Body of pancreas (tissue), 4 donors: ENCODE measurements at regions not wholly inside any gene's neighbourhood (a gene's known extent, or its start where the extent isn't known, plus 50 kb on each side); places are given as distances from the start of the nearest gene placed in this dataset.

Experiments
- ATAC-seq: fragments of 150-250 bp; one replicate; pipeline ENCODE4 v1.9.1; 2016
- DNase-seq, 4 donors: peaks; one replicate each; pipeline ENCODE4 v3.0.0-alpha.2; 2019
- H3K27ac ChIP-seq, 4 donors: fragments of 200-600 bp; sonication (generic); 1 replicate in 3 of 4; 2 replicates in 1 of 4; pipeline versions ENCODE4 v1.5.1 to v1.6.1; 2016 to 2019; ENCODE audit warnings: mild to moderate bottlenecking in 1 of 4, mixed read lengths in 1 of 4, moderate library complexity in 1 of 4
- H3K27me3 ChIP-seq, 2 donors: fragments of 200-600 bp; sonication (generic); one replicate each; pipeline ENCODE4 v1.6.0; 2016; ENCODE audit warnings: mild to moderate bottlenecking in 1 of 2
- H3K36me3 ChIP-seq, 2 donors: fragments of 200-600 bp; sonication (generic); replicated peaks in 1 of 2; 2 replicates each; pipeline ENCODE4 v1.5.1; 2016; ENCODE audit warnings: low read depth in 2 of 2; ENCODE audit not compliant: insufficient read depth in 1 of 2
- H3K4me1 ChIP-seq: fragments of 200-600 bp; sonication (generic); one replicate; pipeline ENCODE4 v1.6.0; 2016
- H3K4me3 ChIP-seq, 2 donors: fragments of 200-600 bp; sonication (generic); 1 replicate in 1 of 2; 2 replicates in 1 of 2; pipeline ENCODE4 v1.5.1; 2016 to 2019
- H3K9me3 ChIP-seq, 3 donors: fragments of 200-600 bp; sonication (generic); 1 replicate in 2 of 3; 2 replicates in 1 of 3; pipeline ENCODE4 v1.5.1; 2016
- CTCF ChIP-seq, 7 experiments: fragments of 450-650 bp in 4 of 7; fragments of 200-600 bp in 3 of 7; sonication (generic) in 3 of 7; IDR thresholded peaks; one replicate each; pipeline ENCODE4 v1.5.1; 2016 to 2019; ENCODE audit warnings: antibody characterized with exemption in 7 of 7
- POLR2A ChIP-seq, 3 donors: fragments of 450-650 bp; IDR thresholded peaks; one replicate each; pipeline ENCODE4 v1.6.1; 2016; ENCODE audit warnings: antibody characterized with exemption in 3 of 3, mild to moderate bottlenecking in 2 of 3
- WGBS, 2 donors: methylation state at CpG; one replicate each; pipeline ENCODE4 v1.1.5; 2017; 5-methylcytosine and 5-hydroxymethylcytosine counted together
- intact Hi-C: fragments of 100-400 bp; cut with DNase I; formaldehyde crosslinking; loops from one replicate; pipeline ENCODE4 v1.15.1; 2023

- no peak for TF ChIP-seq CTCF (IDR thresholded peaks at IDR 0.05)
- WGBS, 2 donors: 90 to 92% methylated on average over 6 of the region's 6 CpGs
- intact Hi-C loops: no loop called here
- ATAC-seq: no peak
- H3K36me3 ChIP-seq: no peaks in the 10 kb centered on the region
- DNase-seq: no peak
- no peaks in the 10 kb centered on the region for H3K4me1 ChIP-seq
- no peak overlapping the region for H3K4me3 ChIP-seq
- H3K27ac ChIP-seq: no peak overlapping the region
- no peaks in the 10 kb centered on the region for H3K9me3 ChIP-seq
- H3K27me3 ChIP-seq: no peaks in the 10 kb centered on the region
Observed at GRCh38 chr22:36088292-36088691, 59.7 kb upstream of the RBFOX2 start.

GRCh38 chr22:36087784-36088183 lies 59.2 kb upstream of the RBFOX2 start:
- Histone ChIP-seq H3K4me3 (no peak overlapping the region), H3K4me1 (no peaks in the 10 kb centered on the region), H3K36me3 (no peaks in the 10 kb centered on the region), H3K27me3 (no peaks in the 10 kb centered on the region), H3K27ac (no peak overlapping the region), H3K9me3 (no peaks in the 10 kb centered on the region)
- TF ChIP-seq POLR2A (IDR thresholded peaks at IDR 0.05) (no peak), CTCF (IDR thresholded peaks at IDR 0.05) (no peak)
- 87 to 97% methylated on average over 5 of the region's 5 CpGs for WGBS, 2 donors
- intact Hi-C loops: no loop called here
- ATAC-seq: no peak
- no peak for DNase-seq

GRCh38 chr22:36086629-36087254 lies 58.1 kb upstream of the RBFOX2 start:
- WGBS, 2 donors: 86 to 91% methylated on average over 11 to 13 of the region's 13 CpGs
- TF ChIP-seq POLR2A (IDR thresholded peaks at IDR 0.05) (no peak), CTCF (IDR thresholded peaks at IDR 0.05) (no peak)
- Histone ChIP-seq H3K36me3 (no peaks in the 10 kb centered on the region), H3K9me3 (no peaks in the 10 kb centered on the region), H3K27ac (no peak overlapping the region), H3K4me1 (no peaks in the 10 kb centered on the region), H3K27me3 (no peaks in the 10 kb centered on the region), H3K4me3 (no peak overlapping the region)
- ATAC-seq (no peak), DNase-seq (no peak)
- intact Hi-C loops: no loop called here

GRCh38 chr22:36086170-36086490 lies 57.5 kb upstream of the RBFOX2 start:
- H3K9me3 ChIP-seq: no peaks in the 10 kb centered on the region
- ATAC-seq (no peak), DNase-seq (no peak)
- H3K27me3 ChIP-seq: no peaks in the 10 kb centered on the region
- H3K4me3 ChIP-seq: no peak overlapping the region
- H3K27ac ChIP-seq: no peak overlapping the region
- intact Hi-C loops: no loop called here
- WGBS, 2 donors: 90% methylated on average over 6 of the region's 6 CpGs; no CpG with 5 or more reads in 1 of the 2 donors
- no peaks in the 10 kb centered on the region for H3K4me1 ChIP-seq
- no peak for TF ChIP-seq POLR2A (IDR thresholded peaks at IDR 0.05)
- TF ChIP-seq CTCF (IDR thresholded peaks at IDR 0.05): no peak
- no peaks in the 10 kb centered on the region for H3K36me3 ChIP-seq

- DNase-seq: no peak
- H3K4me1 ChIP-seq: no peaks in the 10 kb centered on the region
- ATAC-seq: no peak
- no peaks in the 10 kb centered on the region for H3K27me3 ChIP-seq
- H3K9me3 ChIP-seq: no peaks in the 10 kb centered on the region
- no peak overlapping the region for H3K27ac ChIP-seq
- H3K4me3 ChIP-seq: no peak overlapping the region
- TF ChIP-seq POLR2A (IDR thresholded peaks at IDR 0.05): no peak
- no peak for TF ChIP-seq CTCF (IDR thresholded peaks at IDR 0.05)
- 81 to 88% methylated on average over 9 to 15 of the region's 15 CpGs for WGBS, 2 donors
- no peaks in the 10 kb centered on the region for H3K36me3 ChIP-seq
- intact Hi-C loops: no loop called here
Observed at GRCh38 chr22:36085476-36086169, 57.0 kb upstream of the RBFOX2 start.
